ENCODE measurements at regions not wholly inside any gene's neighbourhood (a gene's known extent, or its start where the extent isn't known, plus 50 kb on each side); places are given as distances from the start of the nearest gene placed in this dataset.
A peak's percentile ranks its signal among the peaks of the same experiment; 100 is the strongest.

- TF ChIP-seq CTCF (conservative IDR thresholded peaks at IDR 0.05; ENCODE audit: low read depth, low read length): no peak
- DNase-seq (ENCODE audit: low read depth): no peak
- H3K4me3 ChIP-seq (ENCODE audit: low read length): no peak overlapping the region
Measured at GRCh38 chr3:115357456-115357855, 210.4 kb upstream of the ZBTB20 start.

- TF ChIP-seq CTCF (conservative IDR thresholded peaks at IDR 0.05; ENCODE audit: low read depth, low read length): no peak
- DNase-seq (ENCODE audit: low read depth): no peak
- H3K4me3 ChIP-seq (ENCODE audit: low read length): no peak overlapping the region
Measured at GRCh38 chr3:115359536-115359935, 212.4 kb upstream of the ZBTB20 start.

DNA sequence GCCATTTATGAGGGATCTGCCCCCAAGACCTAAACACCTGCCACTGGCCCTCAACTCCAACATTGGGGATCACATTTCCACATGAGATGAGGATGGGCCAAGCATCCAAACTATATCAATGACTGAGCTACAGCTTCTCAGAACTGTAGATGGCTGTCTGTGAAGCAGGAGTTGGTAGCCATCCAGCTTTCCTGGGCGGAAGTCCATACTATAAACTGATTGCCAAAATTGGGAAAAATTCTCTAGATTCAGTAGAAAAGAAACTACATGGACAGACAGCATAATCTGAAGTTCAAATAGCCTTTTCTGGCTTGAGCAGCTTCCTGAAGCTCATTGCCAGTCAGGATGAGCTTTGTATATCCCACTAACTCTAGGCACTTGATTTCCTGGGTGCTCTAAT, 214.7 kb upstream of the ZBTB20 start:
- no peak overlapping the region for H3K4me3 ChIP-seq (ENCODE audit: low read length)
- no peak for DNase-seq (ENCODE audit: low read depth)
- no peak for TF ChIP-seq CTCF (conservative IDR thresholded peaks at IDR 0.05; ENCODE audit: low read depth, low read length)

GRCh38 chr3:115363071-115363470, 216.0 kb upstream of the ZBTB20 start:
- H3K4me3 ChIP-seq (ENCODE audit: low read length): no peak overlapping the region
- no peak for TF ChIP-seq CTCF (conservative IDR thresholded peaks at IDR 0.05; ENCODE audit: low read depth, low read length)
- peak; percentile 25 for DNase-seq (ENCODE audit: low read depth)

- DNase-seq (ENCODE audit: low read depth): no peak
- TF ChIP-seq CTCF (conservative IDR thresholded peaks at IDR 0.05; ENCODE audit: low read depth, low read length): no peak
- no peak overlapping the region for H3K4me3 ChIP-seq (ENCODE audit: low read length)
Measured at GRCh38 chr3:115369021-115369420, 221.9 kb upstream of the ZBTB20 start.

DNA sequence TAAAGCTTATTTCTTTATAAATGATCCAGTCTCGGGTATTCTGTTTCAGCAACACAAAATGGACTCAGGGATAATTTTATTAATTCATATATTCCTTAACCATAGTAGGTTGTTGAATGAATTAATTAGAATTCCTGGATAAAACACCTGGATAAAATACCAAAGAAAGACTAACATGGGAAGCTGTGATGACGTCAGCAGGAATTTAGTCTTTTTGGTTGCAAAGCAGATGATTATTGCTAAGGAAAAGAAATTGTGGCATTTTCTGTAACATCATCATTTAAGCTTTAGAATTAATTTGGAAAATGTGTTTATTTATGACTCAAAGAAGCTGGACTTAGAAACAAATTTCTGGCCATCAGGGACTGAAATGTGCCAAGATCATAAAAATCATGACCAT, 228.3 kb upstream of the ZBTB20 start:
- no peak for TF ChIP-seq CTCF (conservative IDR thresholded peaks at IDR 0.05; ENCODE audit: low read depth, low read length)
- H3K4me3 ChIP-seq (ENCODE audit: low read length): no peak overlapping the region
- no peak for DNase-seq (ENCODE audit: low read depth)

- DNase-seq (ENCODE audit: low read depth): no peak
- TF ChIP-seq CTCF (conservative IDR thresholded peaks at IDR 0.05; ENCODE audit: low read depth, low read length): peak; percentile 26
- no peak overlapping the region for H3K4me3 ChIP-seq (ENCODE audit: low read length)
Measured at GRCh38 chr3:115380883-115381572, 233.9 kb upstream of the ZBTB20 start.
